ENCODE measurements at regions not wholly inside any gene's neighbourhood (a gene's known extent, or its start where the extent isn't known, plus 50 kb on each side); places are given as distances from the start of the nearest gene placed in this dataset.

GRCh38 chr4:123246085-123246484 is 150.5 kb upstream of the SPRY1 start:
- TF ChIP-seq CTCF (IDR thresholded peaks at IDR 0.05; ENCODE audit: low read depth, low read length, poor library complexity, severe bottlenecking) (no peak), EZH2phosphoT487 (IDR thresholded peaks at IDR 0.05; ENCODE audit: borderline replicate concordance, low read length) (no peak)
